K562 (cell line): ENCODE measurements at regions not wholly inside any gene's neighbourhood (a gene's known extent, or its start where the extent isn't known, plus 50 kb on each side); places are given as distances from the start of the nearest gene placed in this dataset.

Experiments
- ATAC-seq: fragments of 200-7000 bp; cut with Tn5 transposase; 3 replicates; pipeline ENCODE4 v1.9.1; 2020; ENCODE audit warnings: moderate library complexity
- BruUV-seq: library from RNA; stranded (reverse); fragments of 400-500 nt; replicated peaks from 2 replicates; lab custom pipeline; 2021; lab: Mats Ljungman, UMichigan
- CTCF ChIA-PET: fragments of 300-600 bp; formaldehyde crosslinking; extraction: SDS; loops from one replicate; lab custom pipeline; 2021; ENCODE audit warnings: low intra/inter-chr PET ratio; lab: Yijun Ruan, JAX
- POLR2A ChIA-PET: fragments of 300-600, 350-650 bp; sonication (Branson Sonifier 250); formaldehyde crosslinking; extraction: SDS; loops from one replicate; lab custom pipeline; 2021; ENCODE audit warnings: antibody characterized with exemption, inconsistent platforms; lab: Yijun Ruan, JAX
- DNase-seq, 4 experiments: peaks; one replicate each; pipeline versions ENCODE4 v3.0.0 to v3.0.0-alpha.2; 2011 to 2018; ENCODE audit warnings: low spot score in 3 of 4, mixed read lengths in 3 of 4; ENCODE audit errors: extremely low read depth in 1 of 4
- FAIRE-seq: peaks from 2 replicates; lab custom pipeline; 2011; peaks lifted over from hg19 to GRCh38; lab: Jason Lieb, UNC
- H2AFZ ChIP-seq: 2 replicates; pipeline ENCODE4 v1.6.0; 2011; ENCODE audit warnings: low read depth, low read length, control low read depth, inconsistent platforms
- H3K27ac ChIP-seq: fragments of 200-600 bp; 3 replicates; pipeline ENCODE4 v1.8.0; 2011; ENCODE audit warnings: low read depth, mild to moderate bottlenecking, control low read depth, inconsistent platforms, low read length, moderate library complexity, mixed read lengths; ENCODE audit errors: extremely low read depth
- H3K27me3 ChIP-seq, 2 experiments: fragments of 300-600 bp in 1 of 2; 2 replicates in 1 of 2; 3 replicates in 1 of 2; pipeline versions ENCODE4 v1.6.0 to v1.8.0; 2011; ENCODE audit warnings: inconsistent platforms in 2 of 2, low read length in 2 of 2, mild to moderate bottlenecking in 1 of 2, mixed read lengths in 1 of 2, moderate library complexity in 1 of 2; ENCODE audit not compliant: control insufficient read depth in 2 of 2, insufficient read depth in 2 of 2
- H3K36me3 ChIP-seq: fragments of 300-600 bp; 3 replicates; pipeline ENCODE4 v1.8.0; 2011; ENCODE audit warnings: mild to moderate bottlenecking, low read length, inconsistent platforms; ENCODE audit not compliant: control insufficient read depth, insufficient read depth
- H3K4me1 ChIP-seq, 2 experiments: fragments of 200-600 bp in 1 of 2; replicated peaks in 1 of 2; 2 replicates in 1 of 2; 3 replicates in 1 of 2; pipeline versions ENCODE4 v1.5.1 to v1.8.0; 2011; ENCODE audit warnings: inconsistent platforms in 2 of 2, low read length in 2 of 2, mild to moderate bottlenecking in 1 of 2, mixed read lengths in 1 of 2, moderate library complexity in 1 of 2; ENCODE audit not compliant: control insufficient read depth in 2 of 2, insufficient read depth in 2 of 2
- H3K4me2 ChIP-seq: 2 replicates; pipeline ENCODE4 v1.6.1; 2011; ENCODE audit warnings: low read length, control low read depth, inconsistent platforms, mixed read lengths; ENCODE audit not compliant: insufficient read depth
- H3K4me3 ChIP-seq: fragments of 200-600 bp; sonication (generic), shearing (Covaris generic); 2 replicates; pipeline ENCODE4 v1.5.1; 2016; ENCODE audit warnings: control low read depth, inconsistent platforms
- H3K79me2 ChIP-seq: fragments of 200-600 bp; 3 replicates; pipeline ENCODE4 v1.8.0; 2011; ENCODE audit warnings: low read length, inconsistent platforms; ENCODE audit not compliant: control insufficient read depth, insufficient read depth
- H3K9ac ChIP-seq, 2 experiments: 2 replicates each; pipeline versions ENCODE4 v1.6.0 to v1.6.1; 2011; ENCODE audit warnings: low read depth in 2 of 2, low read length in 2 of 2, control low read depth in 1 of 2, inconsistent platforms in 1 of 2, mild to moderate bottlenecking in 1 of 2, mixed read lengths in 1 of 2; ENCODE audit not compliant: insufficient read depth in 1 of 2
- H3K9me1 ChIP-seq: one replicate; pipeline ENCODE4 v1.6.0; 2011; ENCODE audit warnings: inconsistent platforms, mild to moderate bottlenecking, low read length, moderate library complexity; ENCODE audit not compliant: control insufficient read depth, insufficient read depth
- H3K9me3 ChIP-seq: replicated peaks from 2 replicates; pipeline ENCODE4 v1.5.1; 2011; ENCODE audit warnings: low read depth, low read length, inconsistent platforms; ENCODE audit not compliant: control insufficient read depth, insufficient read depth
- H4K20me1 ChIP-seq: replicated peaks from 2 replicates; pipeline ENCODE4 v1.6.1; 2011; ENCODE audit warnings: low read length, inconsistent platforms, mixed read lengths; ENCODE audit not compliant: control insufficient read depth, insufficient read depth
- ATF7 ChIP-seq: fragments of 450-650 bp; IDR thresholded peaks from 2 replicates; pipeline ENCODE4 v1.7.1; 2014; ENCODE audit warnings: mild to moderate bottlenecking, moderate library complexity
- CBFB ChIP-seq: sonication (generic); formaldehyde crosslinking; IDR thresholded peaks from 2 replicates; pipeline ENCODE4 v1.4.0; 2020; ENCODE audit warnings: mild to moderate bottlenecking, missing genetic modification reagents
- EHMT2 ChIP-seq: fragments of 450-650 bp; IDR thresholded peaks from 2 replicates; pipeline ENCODE4 v1.6.1; 2018; ENCODE audit warnings: antibody characterized with exemption
- HMG20B ChIP-seq: fragments of 250-450 bp; sonication (Bioruptor Pico); IDR thresholded peaks from 2 replicates; pipeline ENCODE4 v1.5.0; 2021; ENCODE audit warnings: mild to moderate bottlenecking
- MIER1 ChIP-seq: fragments of 450-650 bp; IDR thresholded peaks from 2 replicates; pipeline ENCODE4 v1.6.1; 2016; ENCODE audit warnings: antibody characterized with exemption, mild to moderate bottlenecking, low read depth
- NFATC3 ChIP-seq: fragments of 450-650 bp; IDR thresholded peaks from 2 replicates; pipeline ENCODE4 v1.6.1; 2017; ENCODE audit warnings: mild to moderate bottlenecking
- PHTF2 ChIP-seq: fragments of 250-450 bp; sonication (Bioruptor Pico); IDR thresholded peaks from 2 replicates; pipeline ENCODE4 v1.5.0; 2021; ENCODE audit warnings: mild to moderate bottlenecking
- POLR2B ChIP-seq: fragments of 450-650 bp; IDR thresholded peaks from 2 replicates; pipeline ENCODE4 v1.6.1; 2018; ENCODE audit warnings: low read depth; ENCODE audit not compliant: partially characterized antibody
- PTTG1 ChIP-seq: fragments of 450-650 bp; IDR thresholded peaks from 2 replicates; pipeline ENCODE4 v1.6.1; 2016; ENCODE audit warnings: low read depth, mild to moderate bottlenecking, missing genetic modification characterization, missing compliant biosample characterization
- TCF15 ChIP-seq: fragments of 250-450 bp; sonication (Bioruptor Pico); IDR thresholded peaks from 2 replicates; pipeline ENCODE4 v1.8.0; 2022; ENCODE audit warnings: moderate library complexity, mild to moderate bottlenecking, inconsistent platforms
- YY1 ChIP-seq, 3 experiments: IDR thresholded peaks; 2 replicates each; pipeline ENCODE4 v1.6.1; 2011; ENCODE audit warnings: low read length in 2 of 3, mild to moderate bottlenecking in 2 of 3, moderate library complexity in 2 of 3, borderline replicate concordance in 1 of 3, control low read depth in 1 of 3, low read depth in 1 of 3; ENCODE audit not compliant: insufficient read depth in 3 of 3, insufficient replicate concordance in 2 of 3, control insufficient read depth in 1 of 3, insufficient read length in 1 of 3; ENCODE audit errors: extremely low read depth in 1 of 3
- ZNF140 ChIP-seq: fragments of 250-450 bp; sonication (Bioruptor Pico); IDR thresholded peaks from 2 replicates; pipeline ENCODE4 v1.8.0; 2021; ENCODE audit warnings: moderate library complexity, mild to moderate bottlenecking, inconsistent platforms
- ZNF644 ChIP-seq: fragments of 200-800 bp; sonication (Bioruptor generic); IDR thresholded peaks from 2 replicates; pipeline ENCODE4 v1.6.1; 2016; ENCODE audit warnings: low read depth, missing genetic modification characterization, missing compliant biosample characterization
- WGBS: fragments of 100-300 bp; shearing (Covaris generic); methylation state at CpG from one replicate; pipeline ENCODE4 v1.1.6; 2016; ENCODE audit warnings: low coverage, mixed read lengths; ENCODE audit not compliant: insufficient coverage; ENCODE audit errors: missing lambda C conversion rate; 5-methylcytosine and 5-hydroxymethylcytosine counted together
- in situ Hi-C: fragments of 300-500 bp; cut with MboI; formaldehyde crosslinking; loops from 4 replicates; pipeline ENCODE4 v1.15.0; 2018; ENCODE audit warnings: inconsistent platforms, mixed read lengths
- intact Hi-C: fragments of 100-400 bp; cut with micrococcal nuclease; formaldehyde crosslinking; loops from 2 replicates; pipeline ENCODE4 v1.14.2; 2022

DNA sequence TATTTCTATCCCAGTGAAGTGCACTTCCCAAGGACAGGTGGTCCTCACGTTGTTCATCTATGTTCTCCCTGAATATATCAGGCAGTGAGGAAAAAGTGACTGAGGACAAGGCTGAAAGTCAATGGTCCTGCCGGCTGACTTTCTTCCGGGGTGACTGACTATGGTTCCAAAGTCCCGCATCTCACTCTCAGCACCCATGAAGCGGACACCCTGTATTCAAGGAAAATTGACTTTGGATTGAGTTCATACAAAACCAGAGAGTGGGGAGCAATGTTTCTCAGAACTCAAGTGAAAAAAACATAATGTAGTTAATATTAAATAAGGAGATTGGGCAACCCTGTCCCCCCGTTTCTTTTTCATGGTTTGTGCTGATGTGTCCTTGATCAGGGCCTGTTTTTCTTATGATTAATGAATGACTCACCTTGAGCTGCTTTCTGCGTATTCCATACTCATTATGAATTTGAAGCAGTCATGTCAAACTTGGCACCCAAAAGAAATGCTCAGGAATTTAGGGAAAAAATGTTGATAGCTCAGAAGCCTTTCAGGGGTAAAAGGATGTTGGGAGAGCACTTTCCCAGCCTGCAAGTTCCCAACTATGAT lies 184.0 kb downstream of the CYLD start (continued):
- TF ChIP-seq TCF15 (CRISPR knock-in tag) (no peak), PHTF2 (no peak)

GRCh38 chr16:50924759-50925545 lies 183.1 kb downstream of the CYLD start:
- no peak overlapping the region for H3K4me3 ChIP-seq
- H3K79me2 ChIP-seq = no peaks in the 10 kb centered on the region
- no peak overlapping the region for H3K9ac ChIP-seq
- in situ Hi-C loops (no loop called here), intact Hi-C loops (no loop called here)
- H3K4me2 ChIP-seq = no peak overlapping the region
- H4K20me1 ChIP-seq = no peaks in the 10 kb centered on the region
- H3K36me3 ChIP-seq = no peaks in the 10 kb centered on the region
- CTCF ChIA-PET = no interaction called here
- no peaks in the 10 kb centered on the region for H3K9me1 ChIP-seq
- no TSS peak for BruUV-seq
- H3K4me1 ChIP-seq = no peaks in the 10 kb centered on the region
- H2AFZ ChIP-seq = no peak overlapping the region
- FAIRE-seq (no peak), ATAC-seq (no peak), DNase-seq (no peak)
- no peaks in the 10 kb centered on the region for H3K9me3 ChIP-seq
- POLR2A ChIA-PET = interaction anchor here (0.8 kb wide), 1 partner anchor 69 kb away, joined by 6 read pairs; no protein-coding TSS in a partner anchor
- peaks cover 2 to 15% of the 10 kb centered on the region in 2 experiments; a peak in 3 of 5 replicates for H3K27me3 ChIP-seq
- no peak overlapping the region for H3K27ac ChIP-seq
- no peak for TF ChIP-seq POLR2B
- TF ChIP-seq ATF7 = no peak
- TF ChIP-seq ZNF644 (tag) = no peak
- no peak for TF ChIP-seq ZNF140 (CRISPR knock-in tag)
- TF ChIP-seq EHMT2 = no peak
- no peak for TF ChIP-seq HMG20B (CRISPR knock-in tag)
- TF ChIP-seq NFATC3 = no peak
- no peak for TF ChIP-seq PTTG1 (tag)
- no peak for TF ChIP-seq CBFB (CRISPR knock-in tag)
- no peak for TF ChIP-seq YY1 (IDR thresholded peaks at IDR 0.05; ENCODE audit: borderline replicate concordance in 1 of 3, control insufficient read depth in 1 of 3, extremely low read depth in 1 of 3, insufficient read depth in 3 of 3, insufficient read length in 1 of 3, insufficient replicate concordance in 2 of 3, low read depth in 1 of 3, low read length in 2 of 3)
- no peak for TF ChIP-seq MIER1
- WGBS = 0% methylated on average over 8 of the region's 8 CpGs
